ENCODE measurements at regions not wholly inside any gene's neighbourhood (a gene's known extent, or its start where the extent isn't known, plus 50 kb on each side); places are given as distances from the start of the nearest gene placed in this dataset.
A peak's percentile ranks its signal among the peaks of the same experiment; 100 is the strongest.

GRCh38 chr7:118583641-118584040 is 359.1 kb downstream of the ANKRD7 start (continued):
- TF ChIP-seq BCL3 (IDR thresholded peaks at IDR 0.05): no peak
- no peak for TF ChIP-seq POLR2AphosphoS2 (conservative IDR thresholded peaks at IDR 0.05; ENCODE audit: low read length)

- ATAC-seq (no peak), FAIRE-seq (no peak), DNase-seq (ENCODE audit: low read depth in 1 of 2, low spot score in 1 of 2) (no peak)
- Histone ChIP-seq H3K27ac (no peak overlapping the region), H3K4me3 (no peak overlapping the region), H3K4me2 (no peak overlapping the region), H3K9me3 (no peaks in the 10 kb centered on the region), H3K4me1 (no peaks in the 10 kb centered on the region)
- POLR2A ChIA-PET: no interaction called here
- TF ChIP-seq NFE2L2 (conservative IDR thresholded peaks at IDR 0.05; ENCODE audit: low read length) (no peak), GATA3 (IDR thresholded peaks at IDR 0.05; ENCODE audit: borderline replicate concordance) (no peak), MAX (IDR thresholded peaks at IDR 0.05) (no peak), EP300 (IDR thresholded peaks at IDR 0.05) (no peak), ZNF302 (CRISPR knock-in tag; IDR thresholded peaks at IDR 0.05) (no peak), HES2 (IDR thresholded peaks at IDR 0.05) (no peak), ATOH8 (CRISPR knock-in tag; IDR thresholded peaks at IDR 0.05; ENCODE audit: low read depth) (no peak), SREBF2 (IDR thresholded peaks at IDR 0.05) (no peak), SMC3 (IDR thresholded peaks at IDR 0.05) (no peak), ESRRA (IDR thresholded peaks at IDR 0.05; ENCODE audit: borderline replicate concordance, low read length) (no peak), TFCP2L1 (CRISPR knock-in tag; IDR thresholded peaks at IDR 0.05) (no peak), PBX3 (IDR thresholded peaks at IDR 0.05) (no peak), HEYL (CRISPR knock-in tag; IDR thresholded peaks at IDR 0.05) (no peak), NPAS2 (CRISPR knock-in tag; IDR thresholded peaks at IDR 0.05; ENCODE audit: borderline replicate concordance) (no peak), E2F6 (IDR thresholded peaks at IDR 0.05; ENCODE audit: borderline replicate concordance, low read depth) (no peak), POLR2AphosphoS2 (conservative IDR thresholded peaks at IDR 0.05; ENCODE audit: low read length) (no peak), HOXA7 (CRISPR knock-in tag; IDR thresholded peaks at IDR 0.05) (no peak), CBX2 (IDR thresholded peaks at IDR 0.05; ENCODE audit: borderline replicate concordance, low read depth) (no peak), RCOR1 (IDR thresholded peaks at IDR 0.05; ENCODE audit: low read depth, low read length) (no peak), BHLHE40 (IDR thresholded peaks at IDR 0.05; ENCODE audit: low read depth, low read length) (no peak)
- CTCF ChIA-PET: no interaction called here
- 0% methylated on average over 1 of the region's 1 CpG for WGBS (ENCODE audit: missing lambda C conversion rate)
Observed at GRCh38 chr7:118586248-118586647, 361.7 kb downstream of the ANKRD7 start.

GRCh38 chr7:118590107-118590506 is 365.6 kb downstream of the ANKRD7 start:
- WGBS (ENCODE audit: missing lambda C conversion rate): 5% methylated on average over 2 of the region's 2 CpGs
- FAIRE-seq: no peak
- 0 out of 6 replicates have a peak, but pooled peaks of 1 of the 2 experiments have one; percentile 44 for ATAC-seq
- Histone ChIP-seq H3K4me3 (no peak overlapping the region), H3K4me2 (no peak overlapping the region), H3K9me3 (no peaks in the 10 kb centered on the region), H3K27ac (no peak overlapping the region), H3K4me1 (no peaks in the 10 kb centered on the region)
- CTCF ChIA-PET: no interaction called here
- TF ChIP-seq RAD21 (conservative IDR thresholded peaks at IDR 0.05 in 1 of 2, IDR thresholded peaks at IDR 0.05 in 1 of 2): peak in 1 of 2 experiments; percentile 11; a peak in 1 of 5 replicates
- no peak for TF ChIP-seq EHF (CRISPR knock-in tag; IDR thresholded peaks at IDR 0.05)
- no peak for DNase-seq (ENCODE audit: low read depth in 1 of 2, low spot score in 1 of 2)
- POLR2A ChIA-PET: no interaction called here
